Renal pelvis (tissue), 1 donor: ENCODE measurements at regions not wholly inside any gene's neighbourhood (a gene's known extent, or its start where the extent isn't known, plus 50 kb on each side); places are given as distances from the start of the nearest gene placed in this dataset.

Experiments
- DNase-seq: peaks from one replicate; pipeline ENCODE4 v3.0.0-alpha.2; 2013

DNA sequence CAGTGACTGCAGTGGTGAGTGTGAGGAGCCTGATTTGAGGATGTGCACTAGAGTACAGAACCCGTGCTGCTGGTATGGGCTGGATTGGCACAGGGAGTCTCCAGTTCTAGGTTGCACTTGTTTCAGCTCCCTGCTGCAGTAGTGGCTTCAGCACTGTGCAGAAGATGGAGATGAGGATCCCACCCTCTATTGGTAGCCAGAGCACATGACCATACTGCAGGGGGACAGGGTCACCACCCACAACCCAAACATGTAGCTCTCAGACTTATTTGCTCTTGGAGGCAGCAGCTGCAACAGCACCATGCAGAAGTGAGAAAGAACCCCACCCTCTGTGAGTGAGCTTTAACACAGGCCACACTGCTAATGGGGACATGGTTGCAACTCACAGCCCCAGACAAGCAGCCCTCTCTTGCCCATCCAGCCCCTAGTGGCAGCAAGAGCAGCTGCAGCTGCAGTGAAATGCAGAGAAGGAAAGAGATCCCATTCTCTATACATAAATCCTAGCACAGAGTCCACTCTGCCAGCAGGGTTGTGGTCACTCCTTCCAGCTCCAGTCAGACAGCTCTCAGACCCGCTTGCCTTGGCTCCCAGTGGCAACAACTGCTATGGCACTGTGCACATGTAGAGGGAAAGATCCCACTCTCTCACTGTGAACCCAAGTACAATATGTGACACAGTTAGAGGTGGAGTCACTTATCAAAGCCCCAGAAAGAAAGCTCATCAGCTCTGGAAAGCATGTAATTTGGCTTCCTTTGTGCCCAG is 51.4 kb upstream of the SCIN start:
- DNase-seq: no peak

DNA sequence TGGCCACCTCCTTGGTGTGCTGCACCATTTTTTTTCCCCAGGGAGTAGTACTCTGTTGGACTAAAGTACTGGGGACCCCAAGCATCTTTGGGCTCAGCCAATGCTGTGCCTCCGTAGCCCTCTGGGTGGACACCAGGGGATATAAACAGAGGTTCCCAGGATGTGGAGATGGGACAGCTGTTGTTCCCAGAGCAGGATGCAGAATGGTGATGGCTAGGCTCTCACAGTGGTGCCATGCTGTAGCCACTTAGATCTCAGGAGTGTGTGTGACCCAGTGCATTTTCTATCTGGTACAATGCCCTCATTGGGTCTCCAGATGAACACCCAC is 50.9 kb upstream of the SCIN start:
- DNase-seq: no peak
